Frontal cortex (tissue), 3 donors: ENCODE measurements at regions not wholly inside any gene's neighbourhood (a gene's known extent, or its start where the extent isn't known, plus 50 kb on each side); places are given as distances from the start of the nearest gene placed in this dataset.

Source experiments
- DNase-seq, 2 donors: peaks; one replicate each; pipeline ENCODE4 v3.0.0; 2012; ENCODE audit warnings: low spot score in 2 of 2
- FAIRE-seq: peaks from 2 replicates; lab custom pipeline; 2012; peaks lifted over from hg19 to GRCh38; lab: Jason Lieb, UNC
- donor health status: control.
- donor health status: control.
- donor health status: control.

DNA sequence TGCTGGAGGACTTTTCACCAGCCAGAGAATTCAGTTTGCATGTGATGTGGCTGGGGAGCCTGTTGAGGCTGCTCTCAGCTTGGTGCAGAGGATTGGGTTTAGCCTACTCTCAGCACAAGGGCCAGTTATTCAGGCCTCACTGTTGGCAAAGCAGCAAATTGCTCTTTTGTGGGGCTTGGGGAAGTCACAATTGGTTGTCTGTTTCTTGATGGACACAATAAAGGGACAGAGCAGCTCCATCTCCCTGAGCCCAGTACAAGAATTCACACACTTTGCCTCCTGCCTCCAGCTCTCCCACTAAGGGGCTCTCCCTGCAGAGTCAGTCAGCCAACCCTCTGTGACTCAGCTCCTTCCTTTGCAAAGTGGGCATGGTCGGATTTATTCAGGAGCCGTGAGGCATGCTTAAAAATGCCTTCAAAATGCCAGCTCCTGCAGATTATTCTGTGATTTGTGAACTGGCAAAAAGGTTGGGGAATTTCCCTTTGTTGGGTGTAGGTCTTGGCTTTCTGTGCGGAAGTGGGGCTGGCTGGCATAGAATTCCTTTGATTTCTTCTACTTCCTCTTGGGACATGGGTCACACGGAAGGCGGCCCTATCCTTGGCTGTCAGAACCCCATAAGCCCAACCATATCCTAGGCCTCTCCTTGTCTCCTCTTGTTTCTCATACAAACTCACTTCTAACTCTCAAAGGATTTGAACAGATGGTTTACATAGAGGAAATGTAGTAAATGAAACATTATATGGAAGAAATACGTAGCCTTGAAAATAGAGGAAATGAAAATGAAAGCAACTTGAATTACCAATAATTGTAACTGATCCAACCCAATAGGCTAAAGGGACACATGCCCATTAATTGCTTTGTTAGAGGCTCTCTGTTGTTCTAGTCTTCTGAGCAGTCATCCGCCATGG, 118.7 kb upstream of the CD180 start:
- FAIRE-seq (peak; percentile 66), DNase-seq (peak; percentile 57 to 69)

- DNase-seq = no peak
- no peak for FAIRE-seq
Measured at GRCh38 chr5:67311701-67312100, 115.1 kb upstream of the CD180 start.

GRCh38 chr5:67311208-67311607, 114.6 kb upstream of the CD180 start:
- DNase-seq = no peak
- FAIRE-seq = no peak

DNA sequence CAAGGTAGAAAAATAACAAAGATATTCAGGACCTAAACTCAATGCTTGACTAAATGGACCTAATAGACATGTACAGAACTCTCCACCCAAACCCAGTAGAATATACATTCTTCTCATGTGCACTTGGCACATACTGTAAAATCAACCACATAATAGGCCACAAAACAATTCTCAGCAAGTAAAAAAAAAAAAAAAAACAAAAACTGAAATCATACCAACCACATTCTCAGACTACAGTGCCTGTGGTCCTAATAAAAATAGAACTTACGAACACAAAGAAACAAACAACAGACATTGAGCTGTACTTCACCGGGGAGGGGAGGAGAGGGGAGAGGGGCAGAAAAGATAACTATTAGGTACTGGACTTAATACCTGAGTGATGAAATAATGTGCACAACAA, 114.1 kb upstream of the CD180 start:
- DNase-seq = no peak
- FAIRE-seq = no peak

DNA sequence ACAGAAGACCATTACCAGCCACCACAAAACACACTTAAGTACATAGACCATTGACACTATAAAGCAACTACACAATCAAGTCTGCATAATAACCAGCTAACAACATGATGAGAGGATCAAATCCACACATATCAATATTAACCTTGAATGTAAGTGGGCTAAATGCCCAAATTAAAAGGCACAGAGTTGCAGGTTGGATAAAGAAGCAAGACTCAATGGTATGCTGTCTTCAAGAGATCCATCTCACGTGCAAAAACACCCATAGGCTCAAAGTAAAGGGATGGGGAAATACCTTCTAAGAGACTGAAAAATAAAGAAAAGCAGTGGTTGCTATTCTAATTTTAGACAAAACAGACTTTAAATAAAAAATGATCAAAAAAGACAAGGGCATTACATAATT, 113.6 kb upstream of the CD180 start:
- no peak for DNase-seq
- FAIRE-seq = no peak

DNA sequence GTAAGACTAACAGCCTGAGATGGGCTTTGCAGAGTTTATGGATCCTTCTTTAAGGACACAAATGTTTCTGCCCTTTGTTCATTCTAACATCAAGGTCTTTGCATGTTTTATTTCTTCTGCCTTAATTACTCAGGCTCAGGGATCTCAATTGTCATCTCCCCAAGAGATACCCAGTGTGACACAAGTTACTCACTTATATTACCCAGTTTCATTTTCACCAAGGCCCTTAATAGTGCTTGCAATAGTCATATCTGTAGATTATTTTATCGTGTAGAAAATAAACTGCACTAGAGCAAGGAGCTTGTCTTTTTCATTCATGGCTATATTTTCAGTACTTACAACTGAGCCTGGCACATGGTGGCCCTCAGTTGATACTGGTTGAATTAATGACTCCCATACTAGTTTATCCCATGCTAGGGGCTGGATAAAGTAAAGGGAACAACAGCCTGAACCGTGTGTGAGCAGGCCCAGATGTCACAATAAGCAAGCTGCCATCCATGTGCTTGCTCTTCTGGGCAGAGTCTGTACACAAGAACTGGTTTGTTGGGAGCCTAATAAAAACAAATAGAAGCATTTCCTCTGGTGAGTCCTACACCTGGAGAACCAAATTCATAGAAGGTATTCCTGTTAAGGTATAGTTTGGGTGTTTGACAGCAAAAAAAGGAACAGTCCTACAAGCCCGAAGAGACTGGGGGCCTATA, 112.5 kb upstream of the CD180 start:
- FAIRE-seq (no peak), DNase-seq (no peak)

- DNase-seq = no peak
- FAIRE-seq = no peak
Measured at GRCh38 chr5:67306965-67307607, 110.5 kb upstream of the CD180 start.

- FAIRE-seq = no peak
Measured at GRCh38 chr5:67305913-67306710, 109.5 kb upstream of the CD180 start.

DNA sequence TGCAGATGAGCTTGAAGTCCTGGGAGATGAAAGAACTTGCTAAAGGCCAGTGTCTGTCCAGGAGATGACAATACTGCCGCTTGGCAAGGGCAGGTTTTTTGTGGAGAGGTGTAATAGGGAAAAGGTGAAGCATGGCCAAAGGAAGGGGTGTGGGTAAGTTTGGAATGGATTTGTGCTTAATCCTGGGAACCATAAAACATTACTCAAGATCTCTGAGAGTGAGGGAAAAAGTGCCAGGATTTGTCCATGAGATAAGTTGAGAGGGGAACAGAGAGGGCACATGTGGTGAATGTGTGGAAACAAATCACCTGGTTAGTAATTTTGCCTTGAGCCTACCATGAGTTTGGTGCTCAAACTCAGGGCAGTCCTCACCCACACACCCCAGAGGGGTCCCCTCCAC, 108.8 kb upstream of the CD180 start:
- FAIRE-seq (no peak), DNase-seq (no peak)

More at GRCh38 chr5:67305913-67306710, 109.5 kb upstream of the CD180 start:
- DNase-seq = no peak

DNA sequence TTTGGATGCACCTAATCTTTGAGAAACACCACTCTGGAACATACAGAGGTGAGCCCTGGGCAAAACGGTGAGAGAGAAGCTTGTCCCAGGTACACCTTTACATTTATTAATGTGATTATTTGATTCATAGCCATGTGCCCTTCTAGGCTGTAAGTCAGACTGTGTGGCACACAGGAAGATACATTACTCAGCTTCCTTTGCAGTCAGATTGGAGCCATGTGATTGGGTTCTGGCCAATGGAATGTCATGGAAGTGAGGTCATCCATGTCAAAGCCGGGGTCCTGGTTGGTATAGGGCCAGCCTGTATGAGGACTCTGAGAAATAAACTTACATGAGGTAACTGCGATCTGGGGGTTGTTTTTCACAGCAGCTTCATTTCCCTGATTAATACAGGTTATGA, 106.8 kb upstream of the CD180 start:
- no peak for FAIRE-seq
- DNase-seq = no peak

GRCh38 chr5:67301285-67301903, 104.8 kb upstream of the CD180 start:
- no peak for DNase-seq
- FAIRE-seq = no peak

DNA sequence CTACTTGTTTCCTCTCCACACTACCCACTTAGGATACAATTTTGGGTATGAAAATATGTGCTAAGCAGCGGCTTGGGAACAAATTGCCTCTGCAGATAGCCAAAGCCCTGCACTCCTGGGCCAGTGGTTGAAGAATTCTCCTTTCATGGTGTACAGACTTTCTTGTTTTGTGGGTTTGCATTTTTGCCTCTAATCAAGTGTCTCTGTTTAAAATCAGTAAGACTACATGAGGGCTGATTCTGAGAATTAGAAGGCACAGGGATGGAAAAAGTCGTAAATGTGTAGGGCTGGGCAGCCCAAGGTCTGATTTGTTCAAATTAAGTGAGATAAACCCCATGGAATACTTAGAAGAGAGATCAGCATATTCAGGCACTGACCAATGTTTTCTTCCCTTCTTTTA, 103.7 kb upstream of the CD180 start:
- FAIRE-seq = no peak
- no peak for DNase-seq

- DNase-seq = no peak
- FAIRE-seq = no peak
Measured at GRCh38 chr5:67299231-67299735, 102.7 kb upstream of the CD180 start.

GRCh38 chr5:67297802-67298532, 101.4 kb upstream of the CD180 start:
- no peak for FAIRE-seq
- no peak for DNase-seq

GRCh38 chr5:67297376-67297775, 100.8 kb upstream of the CD180 start:
- FAIRE-seq = no peak
- DNase-seq = no peak

GRCh38 chr5:67294266-67294938, 97.8 kb upstream of the CD180 start:
- DNase-seq (no peak), FAIRE-seq (no peak)

- FAIRE-seq (no peak), DNase-seq (no peak)
Measured at GRCh38 chr5:67293226-67293625, 96.6 kb upstream of the CD180 start.
